GM19372 (cell line): ENCODE measurements at regions not wholly inside any gene's neighbourhood (a gene's known extent, or its start where the extent isn't known, plus 50 kb on each side); places are given as distances from the start of the nearest gene placed in this dataset.

Source experiments
- ATAC-seq: cut with Tn5 transposase; IDR thresholded peaks from one replicate; pipeline ENCODE4 v1.9.1; 2021; ENCODE audit warnings: mild to moderate bottlenecking, low read depth, moderate library complexity; ENCODE audit not compliant: unreplicated experiment

DNA sequence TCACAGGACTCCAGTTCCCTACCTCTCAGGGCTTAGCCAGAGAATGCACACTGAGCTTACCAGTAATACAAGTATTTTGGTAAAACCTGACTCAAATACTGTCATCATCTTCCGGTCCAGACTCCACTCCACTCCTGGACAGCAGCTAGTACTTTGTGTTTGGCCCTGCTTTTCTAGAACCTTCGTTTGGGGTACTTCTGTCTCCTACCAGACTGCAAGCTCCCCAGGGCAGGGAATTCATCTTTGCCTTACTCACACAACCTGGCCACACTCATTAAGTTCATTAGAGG is 108.9 kb upstream of the CDC42EP3 start:
- no peak for ATAC-seq

DNA sequence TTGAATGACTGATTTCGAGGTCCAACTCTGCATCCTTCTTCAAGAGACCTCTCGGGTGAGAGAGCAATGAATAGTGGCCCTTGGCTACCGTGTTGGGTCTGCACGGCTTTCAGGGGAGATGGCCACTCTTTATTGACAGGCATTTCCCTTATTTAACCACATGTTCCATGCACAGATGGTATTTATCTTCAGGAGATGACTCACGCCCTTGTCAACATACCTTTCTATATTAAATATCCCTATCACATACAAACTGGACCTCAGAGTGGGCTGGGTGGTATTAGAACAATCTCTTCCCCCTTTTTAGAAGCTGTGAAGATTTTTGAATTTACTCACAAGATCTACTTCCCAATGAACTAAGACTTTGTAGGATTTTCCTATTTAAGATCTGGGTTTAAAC is 109.6 kb upstream of the CDC42EP3 start:
- no peak for ATAC-seq

DNA sequence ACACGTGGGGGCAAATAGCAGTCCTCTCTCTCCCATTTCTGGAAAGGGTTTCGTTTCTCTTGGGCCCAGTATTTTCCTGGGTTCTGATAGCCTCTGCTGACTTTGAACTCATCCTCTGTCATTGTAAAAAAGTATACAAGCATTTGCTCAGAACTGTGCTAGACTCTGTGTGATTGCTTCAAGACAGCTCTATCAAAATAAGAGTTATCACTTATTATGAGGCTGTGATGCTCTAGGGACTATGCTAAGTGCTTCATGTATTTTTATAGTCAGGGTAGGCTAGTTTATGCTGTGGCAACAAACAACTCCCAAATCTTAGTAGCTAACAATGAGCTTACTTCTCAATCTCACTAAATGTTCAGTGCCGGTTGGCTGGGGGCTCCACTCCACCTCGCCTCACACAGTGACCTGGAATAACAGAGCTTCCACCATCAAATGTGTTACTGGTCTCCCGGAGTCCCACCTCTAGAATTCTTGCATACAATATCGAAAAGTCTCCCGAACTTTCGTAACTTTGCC is 110.8 kb upstream of the CDC42EP3 start:
- no peak for ATAC-seq

DNA sequence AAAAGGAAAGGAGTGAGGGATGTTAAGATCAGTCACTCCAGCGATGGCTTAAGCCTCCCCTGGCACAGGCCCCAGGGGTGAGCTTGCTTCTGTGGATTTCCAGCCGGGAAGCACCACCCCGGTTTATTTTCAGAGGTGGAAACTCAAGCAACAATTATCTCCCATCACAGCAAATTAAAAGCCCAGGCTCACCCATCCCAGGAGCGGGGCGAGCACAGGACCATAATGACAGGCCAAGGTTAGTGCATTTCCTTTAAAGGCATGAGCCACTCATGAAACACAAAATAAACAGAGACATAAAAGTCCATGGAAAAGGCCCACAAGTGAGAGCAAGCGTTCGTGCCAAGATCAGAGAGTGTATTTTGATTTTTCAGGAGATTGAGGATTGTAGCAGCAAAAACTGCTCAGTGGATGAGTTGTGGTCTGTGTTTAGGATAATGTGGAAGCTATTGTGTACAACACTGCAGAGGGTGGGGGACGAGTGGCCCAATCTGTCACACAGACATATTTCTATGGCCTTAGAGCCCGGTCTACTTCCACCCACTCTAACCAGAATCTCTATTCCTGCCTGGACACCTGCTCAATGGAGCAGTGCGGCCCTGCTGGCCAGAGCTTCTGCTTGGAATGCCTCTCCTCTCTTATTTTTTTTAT is 111.4 kb upstream of the CDC42EP3 start:
- ATAC-seq: no peak

DNA sequence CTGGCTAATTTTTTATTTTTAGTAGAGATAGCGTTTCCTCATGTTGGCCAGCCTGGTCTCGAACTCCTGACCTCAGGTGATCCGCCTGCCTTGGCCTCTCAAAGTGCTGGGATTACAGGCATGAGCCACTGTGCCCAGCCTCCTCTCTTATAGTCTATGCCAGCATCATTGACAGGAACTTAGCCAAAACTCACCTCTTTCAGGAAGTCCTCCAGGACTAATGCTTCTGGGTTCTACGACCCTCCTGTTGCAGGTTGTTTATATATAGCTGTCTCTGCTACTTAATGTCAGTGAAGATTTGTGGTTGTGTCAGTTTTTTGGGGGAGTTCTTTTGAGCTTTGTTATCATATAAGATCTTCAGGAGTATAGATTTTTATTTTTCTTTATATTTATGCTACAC is 112.1 kb upstream of the CDC42EP3 start:
- ATAC-seq: no peak

DNA sequence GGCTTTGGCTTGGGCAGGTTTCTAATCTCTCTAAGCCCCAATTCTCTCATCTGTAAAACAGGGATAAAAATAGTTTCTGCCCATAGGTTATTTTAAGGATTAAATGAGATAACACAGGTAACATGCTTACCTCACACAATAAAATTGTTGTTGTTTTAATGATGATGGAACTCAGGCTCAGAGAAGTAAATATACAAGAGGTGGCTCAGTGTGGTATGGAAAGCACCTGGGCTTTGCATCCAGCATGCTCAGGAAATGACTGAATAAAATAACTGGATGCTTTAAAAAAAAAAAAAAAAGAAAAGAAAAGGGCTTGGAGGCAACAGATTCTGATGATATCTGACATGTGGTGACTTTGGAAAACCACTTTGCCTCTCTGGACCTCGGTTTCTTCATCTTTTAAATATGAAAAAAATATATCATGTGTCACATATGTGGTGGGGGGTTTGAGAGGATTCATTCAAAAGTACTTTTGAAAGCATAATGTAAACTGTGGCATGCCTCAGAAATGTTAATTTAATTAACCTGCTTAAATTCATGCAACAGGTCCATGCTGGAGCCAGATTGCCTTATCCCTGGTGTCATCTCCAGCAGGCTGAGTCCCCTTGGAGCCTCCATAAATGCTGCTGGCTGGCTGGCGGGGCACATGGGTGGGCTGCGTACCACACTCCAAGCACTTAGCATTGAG is 112.8 kb upstream of the CDC42EP3 start:
- no peak for ATAC-seq

DNA sequence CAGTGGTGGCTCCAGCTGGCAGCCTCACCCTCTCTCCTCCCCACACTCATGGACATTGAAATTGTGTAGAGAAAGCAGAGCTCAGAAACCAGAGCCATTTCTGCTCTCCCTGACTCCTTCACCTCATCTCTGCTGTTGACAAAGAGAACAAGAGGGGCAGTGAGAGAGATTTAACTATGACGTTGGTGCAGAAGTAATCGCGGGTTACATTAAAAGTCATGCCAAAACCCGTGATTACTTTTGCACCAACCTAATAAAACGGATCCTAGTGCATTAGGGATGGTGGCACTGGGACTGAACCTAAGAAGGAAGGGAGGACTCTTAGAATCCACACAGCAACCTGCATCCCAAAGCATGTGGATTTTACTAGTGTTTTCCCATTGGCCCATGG is 113.3 kb upstream of the CDC42EP3 start:
- ATAC-seq: no peak

DNA sequence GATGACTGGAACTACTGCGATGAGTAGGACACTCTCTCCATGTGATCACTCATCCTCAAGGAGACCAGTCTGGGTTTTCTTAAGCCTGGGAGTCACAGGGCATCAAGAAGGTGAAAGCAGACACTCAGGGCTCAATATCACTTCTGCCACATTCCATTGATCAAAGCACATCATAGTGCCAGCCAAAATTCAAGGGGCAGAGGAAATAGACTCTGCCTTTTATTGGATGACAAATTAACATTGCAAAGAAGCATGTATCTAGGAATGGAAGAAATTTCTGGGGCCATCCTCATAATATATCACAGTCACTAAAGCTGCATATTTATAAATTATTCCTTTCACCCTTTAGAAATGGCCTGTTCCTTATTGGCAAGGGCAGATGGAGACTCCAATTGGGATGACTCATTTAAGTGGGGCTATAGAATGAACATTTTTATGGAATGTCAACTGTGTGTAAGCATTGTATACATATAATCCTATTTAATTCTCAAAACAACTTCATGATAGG is 114.8 kb upstream of the CDC42EP3 start:
- no peak for ATAC-seq

DNA sequence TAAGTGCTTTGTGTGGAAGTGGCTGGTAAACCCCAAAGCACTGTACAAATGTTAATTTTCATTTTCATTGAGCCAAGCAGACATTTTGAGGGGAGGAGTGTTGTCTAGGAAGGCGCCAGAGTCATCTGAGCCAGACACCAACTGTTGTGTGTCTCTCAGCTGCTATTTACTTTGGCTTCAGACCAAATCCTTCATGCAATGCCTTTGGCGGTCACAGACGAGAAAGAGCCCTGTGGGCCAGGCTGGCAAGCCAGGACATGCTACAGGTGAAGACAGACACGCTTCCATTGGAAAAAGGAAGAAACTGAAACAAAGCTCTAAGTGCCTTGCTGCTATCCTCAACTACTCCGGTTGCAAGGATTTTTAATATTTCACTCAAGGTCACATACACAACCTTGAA is 115.4 kb upstream of the CDC42EP3 start:
- no peak for ATAC-seq

DNA sequence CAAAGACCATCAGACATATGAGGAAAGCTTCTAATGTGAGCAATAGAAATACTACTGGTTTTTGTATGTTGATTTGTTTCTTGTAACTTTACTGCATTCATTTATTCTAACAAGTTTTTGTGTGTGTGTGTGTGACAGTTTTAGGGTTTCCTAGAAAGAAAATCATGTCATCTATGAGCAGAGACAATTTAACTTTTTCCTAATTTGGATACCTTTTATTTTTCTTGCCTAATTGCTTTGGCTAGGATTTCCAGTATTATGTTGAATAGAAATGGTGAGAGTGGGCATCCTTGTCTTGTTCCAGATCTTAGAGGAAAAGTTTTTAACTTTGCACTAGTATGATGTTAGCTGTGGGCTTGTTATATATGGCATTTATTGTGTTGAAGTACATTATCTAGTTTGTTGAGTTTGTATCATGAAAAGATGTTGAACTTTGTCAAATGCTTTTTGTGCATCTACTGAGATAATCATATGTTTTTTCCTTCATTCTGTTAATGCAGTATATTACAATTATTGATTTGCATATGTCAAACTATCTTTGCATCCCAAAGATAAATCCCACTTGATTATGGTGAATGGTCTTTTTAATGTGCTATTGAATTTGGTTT is 117.3 kb upstream of the CDC42EP3 start:
- no peak for ATAC-seq

DNA sequence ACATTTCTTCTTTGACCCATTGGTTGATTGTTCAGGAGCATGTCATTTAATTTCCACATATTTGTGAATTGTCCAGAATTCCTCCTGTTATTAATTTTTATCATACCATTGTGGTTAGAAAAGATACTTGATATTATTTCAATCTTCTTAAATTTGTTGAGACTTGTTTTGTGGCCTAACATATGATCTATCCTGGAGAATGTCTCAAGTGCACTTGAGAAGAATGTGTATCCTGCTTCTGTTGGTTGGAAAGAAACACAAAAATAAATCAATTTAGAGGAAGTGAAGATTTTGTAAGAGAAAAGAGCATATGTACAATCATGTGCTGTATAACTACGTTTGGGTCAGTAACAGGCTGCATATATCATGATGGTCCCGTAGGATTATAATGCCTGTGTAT is 118.6 kb upstream of the CDC42EP3 start:
- ATAC-seq: no peak

DNA sequence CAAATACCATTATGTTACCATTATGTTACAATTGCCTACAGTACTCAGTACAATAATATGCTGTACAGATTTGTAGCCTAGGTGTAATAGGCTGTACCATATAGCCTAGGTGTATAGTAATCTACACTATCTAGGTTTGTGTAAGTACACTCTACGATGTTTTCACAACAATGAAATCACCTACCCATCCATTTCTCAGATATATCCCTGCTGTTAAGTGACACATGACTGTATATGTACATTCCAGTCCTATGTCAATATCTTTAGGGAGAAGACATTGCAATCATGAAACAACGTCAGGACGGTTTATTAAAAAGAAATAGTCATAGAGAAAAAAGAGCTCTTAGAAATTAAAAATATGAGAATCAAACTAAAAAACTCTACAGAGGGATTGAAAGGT is 119.0 kb upstream of the CDC42EP3 start:
- no peak for ATAC-seq

DNA sequence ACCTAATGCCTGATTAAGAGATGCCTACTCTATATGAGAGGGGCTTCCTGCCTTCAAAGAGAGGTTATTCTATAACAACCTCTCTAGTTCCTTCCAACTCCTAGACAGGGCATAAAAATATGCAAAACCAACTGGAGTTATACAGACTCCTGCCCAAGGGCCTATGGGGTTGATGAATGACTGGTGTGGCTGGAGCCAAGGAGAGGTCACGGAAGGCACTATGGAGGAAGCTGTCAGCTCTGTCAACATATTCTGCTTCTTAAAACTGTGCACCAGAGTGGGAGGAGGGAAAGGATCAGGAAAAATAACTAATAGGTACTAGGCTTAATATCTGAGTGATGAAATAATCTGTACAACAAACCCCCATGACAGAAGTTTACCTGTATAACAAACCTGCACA is 120.9 kb upstream of the CDC42EP3 start:
- no peak for ATAC-seq

DNA sequence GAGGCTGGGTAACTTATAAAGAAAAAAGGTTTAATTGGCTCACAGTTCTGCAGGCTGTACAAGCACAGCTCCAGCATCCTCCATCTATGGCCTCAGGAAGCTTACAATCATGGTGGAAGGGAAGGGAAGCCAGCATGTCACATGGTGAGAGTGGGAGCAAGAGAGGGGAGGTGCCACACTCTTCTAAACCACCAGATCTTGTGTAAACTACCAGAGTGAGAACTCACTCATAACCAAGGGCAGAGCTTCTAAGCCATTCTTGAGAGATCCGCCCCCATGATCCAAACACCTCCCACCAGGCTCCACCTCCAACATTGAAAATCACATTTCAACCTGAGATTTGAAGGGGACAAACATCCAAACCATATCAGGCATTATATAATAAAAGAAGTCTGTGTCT is 121.6 kb upstream of the CDC42EP3 start:
- no peak for ATAC-seq

DNA sequence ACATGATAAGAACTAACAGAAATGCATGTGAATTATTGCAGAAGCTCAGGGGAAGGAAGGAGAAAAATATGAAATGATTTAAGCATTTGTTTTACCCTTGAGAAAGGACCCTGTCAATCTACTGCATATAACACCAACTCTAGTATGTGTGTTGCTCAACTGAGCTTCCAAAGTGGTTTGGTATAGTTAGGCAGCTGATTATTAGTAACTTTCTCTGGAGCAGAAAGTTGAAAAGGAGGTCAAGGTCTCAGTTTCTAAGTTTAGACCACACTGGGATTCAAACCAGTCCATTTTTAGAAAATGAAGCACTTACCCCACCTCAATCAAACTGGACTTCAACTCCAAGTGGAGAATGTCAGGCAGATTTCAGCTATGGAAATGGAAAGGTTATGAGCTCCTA is 123.3 kb upstream of the CDC42EP3 start:
- ATAC-seq: no peak

DNA sequence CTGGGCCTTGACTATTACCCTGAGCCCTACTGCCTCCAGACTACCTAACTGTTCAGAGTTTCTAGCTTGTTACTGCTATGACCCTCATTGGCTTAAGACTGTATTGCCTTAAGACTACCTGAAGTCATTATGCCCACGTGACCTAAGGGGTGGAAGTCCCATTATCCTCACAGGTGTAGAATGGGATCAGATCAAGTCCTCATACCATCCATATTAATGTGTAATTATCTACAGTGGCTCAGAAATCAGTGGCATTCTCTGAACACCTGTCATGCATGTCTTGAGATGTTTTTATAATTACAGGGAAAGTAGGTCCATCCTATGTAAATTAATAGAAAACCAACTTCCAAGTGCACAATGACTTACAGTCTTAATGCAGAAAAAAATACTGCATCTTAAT is 124.0 kb upstream of the CDC42EP3 start:
- no peak for ATAC-seq

DNA sequence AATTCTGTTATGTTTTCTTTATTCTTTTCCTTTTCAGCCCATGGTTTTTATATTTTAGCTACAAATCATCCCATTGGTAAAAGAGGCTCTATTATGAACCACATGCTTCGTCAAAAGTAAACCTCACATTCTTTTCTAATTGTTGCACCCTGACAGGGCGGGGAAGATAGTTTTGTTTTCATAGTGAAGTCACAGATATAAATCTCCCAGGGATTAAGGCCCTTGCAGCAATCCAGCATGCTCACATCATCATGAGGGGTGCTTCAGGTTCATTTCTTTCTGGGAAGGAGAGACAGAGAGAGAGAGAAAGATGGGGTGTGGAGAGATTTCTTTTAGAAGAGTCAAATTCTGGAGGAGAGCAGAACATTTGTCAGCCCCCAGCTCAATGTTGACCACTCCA is 124.5 kb upstream of the CDC42EP3 start:
- no peak for ATAC-seq

DNA sequence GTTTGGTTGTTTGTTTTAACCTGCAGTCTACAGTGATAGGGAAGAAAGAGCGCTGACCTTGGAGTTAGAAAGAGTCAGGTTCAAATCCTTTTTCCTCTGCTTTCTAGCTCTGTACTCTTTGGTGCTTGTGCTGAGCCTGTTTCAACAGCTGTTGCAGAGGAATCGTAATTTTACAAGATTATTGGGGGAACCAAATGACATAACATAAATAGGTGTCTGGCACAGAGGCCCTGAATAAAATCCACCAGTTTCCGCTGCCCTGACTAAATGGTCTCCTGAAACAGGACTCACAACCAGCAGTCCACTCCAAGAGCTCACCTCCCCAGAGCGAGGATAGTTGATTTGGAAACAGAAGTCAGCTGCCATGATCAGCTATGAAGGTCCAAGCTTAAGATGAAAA is 125.0 kb upstream of the CDC42EP3 start:
- ATAC-seq: no peak

DNA sequence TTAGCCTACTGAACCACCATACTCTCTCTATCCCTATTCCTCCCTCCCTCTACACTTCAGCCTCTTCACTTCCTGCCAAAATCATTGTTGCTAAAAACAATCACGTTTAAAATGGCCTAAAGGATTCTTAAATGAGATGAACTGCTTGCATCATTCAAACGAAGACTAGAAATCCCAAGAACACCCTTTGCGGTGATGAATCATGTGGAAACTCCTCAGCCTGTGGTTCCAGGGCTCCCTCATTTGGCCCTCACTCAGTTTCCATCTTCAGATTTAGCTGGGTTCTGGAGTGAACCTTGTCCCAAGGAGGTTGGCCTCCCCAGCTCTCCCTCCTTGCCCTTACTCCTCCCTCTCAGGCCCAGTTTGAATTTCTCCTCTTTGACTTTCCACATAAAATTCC is 125.6 kb upstream of the CDC42EP3 start:
- no peak for ATAC-seq

DNA sequence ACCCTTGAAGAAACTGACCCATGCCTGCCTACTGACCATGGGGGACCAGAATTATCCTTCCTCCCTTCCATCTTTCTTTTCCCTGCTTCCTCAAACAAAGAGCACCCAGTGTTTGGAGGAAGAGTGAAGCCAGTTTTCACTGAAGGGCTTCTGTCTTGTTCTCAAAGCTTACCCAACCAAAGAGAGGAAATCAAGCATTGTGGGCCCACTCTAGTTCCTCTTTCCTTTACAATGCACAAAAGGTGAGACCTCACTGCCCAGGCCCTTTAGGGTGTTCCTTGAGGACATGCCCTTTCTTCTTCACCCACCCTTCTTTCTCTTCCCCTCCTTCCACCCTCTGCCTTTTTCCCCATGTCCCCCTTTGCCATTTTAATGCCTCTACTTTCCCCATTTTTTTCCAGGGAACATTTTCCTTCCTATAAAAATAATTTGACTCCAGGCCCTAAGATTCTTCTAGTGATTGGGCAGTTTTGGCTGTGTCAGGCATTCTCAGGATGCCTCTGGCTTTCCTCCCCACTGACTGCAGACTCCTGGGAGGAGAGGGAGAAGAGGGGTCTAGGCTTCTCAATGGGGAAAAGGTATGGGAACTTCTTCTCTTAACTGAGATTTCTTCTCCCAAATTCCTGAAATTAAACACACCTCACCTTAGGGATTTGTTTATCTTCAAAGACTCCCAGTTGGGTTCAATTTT is 126.6 kb upstream of the RMDN2 start:
- ATAC-seq: no peak

DNA sequence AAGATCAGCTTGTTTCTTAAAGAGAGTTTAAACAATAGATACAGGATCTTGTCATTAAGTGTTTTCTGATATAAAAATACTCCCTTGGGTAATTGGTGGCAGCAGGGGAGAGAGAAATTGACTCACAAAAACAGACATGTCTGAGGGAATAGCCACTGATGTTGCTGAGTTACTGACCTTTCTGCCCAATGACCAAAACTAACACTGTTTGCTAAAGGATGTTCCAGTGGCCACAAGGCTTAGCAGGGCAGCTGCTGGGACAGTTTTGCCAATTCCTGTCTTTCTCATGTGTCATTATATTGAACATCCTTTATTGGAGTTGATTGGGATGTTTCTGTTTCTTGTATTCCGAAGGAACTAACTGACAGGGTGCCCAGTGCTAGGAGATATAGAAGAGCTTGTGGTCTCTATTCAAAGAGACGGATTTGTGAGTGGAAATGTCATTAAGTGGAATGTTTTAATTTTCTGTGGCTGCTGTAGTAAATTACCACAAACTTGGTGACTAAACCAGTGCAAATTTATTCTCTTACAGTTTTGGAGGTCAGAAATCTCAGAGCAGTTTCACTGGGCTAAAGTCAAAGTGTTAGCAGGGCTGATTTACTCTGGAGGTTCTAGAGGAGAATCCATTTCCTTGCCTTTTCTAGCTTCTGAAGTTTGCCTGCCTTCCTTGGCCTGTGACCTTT is 124.8 kb upstream of the RMDN2 start:
- no peak for ATAC-seq
